ENCODE measurements at regions not wholly inside any gene's neighbourhood (a gene's known extent, or its start where the extent isn't known, plus 50 kb on each side); places are given as distances from the start of the nearest gene placed in this dataset.
A peak's percentile ranks its signal among the peaks of the same experiment; 100 is the strongest.

GRCh38 chr6:85078058-85078457, 313.7 kb upstream of the TBX18 start (continued):
- TF ChIP-seq ZNF221 (tag by site-specific recombination; IDR thresholded peaks at IDR 0.05; ENCODE audit: borderline replicate concordance) = no peak
- peak; percentile 90 for TF ChIP-seq PRDM6 (tag by site-specific recombination; IDR thresholded peaks at IDR 0.05)
- TF ChIP-seq ZNF513 (tag by site-specific recombination; IDR thresholded peaks at IDR 0.05) = peak; percentile 37; the same call in 1 of the 2 replicates
- TF ChIP-seq OVOL3 (tag by site-specific recombination; IDR thresholded peaks at IDR 0.05) = 0 out of 2 replicates have a peak, but pooled peaks have one; percentile 50
- TF ChIP-seq ZBTB49 (tag by site-specific recombination; IDR thresholded peaks at IDR 0.05; ENCODE audit: low read depth) = no peak
- TF ChIP-seq ZNF76 (tag by site-specific recombination; IDR thresholded peaks at IDR 0.05; ENCODE audit: borderline replicate concordance, low read depth) = no peak
- no peak for TF ChIP-seq ZNF354C (tag by site-specific recombination; IDR thresholded peaks at IDR 0.05; ENCODE audit: borderline replicate concordance, low read depth)
- peak; percentile 86 for TF ChIP-seq SP7 (tag by site-specific recombination; IDR thresholded peaks at IDR 0.05)
- TF ChIP-seq EGR2 (tag by site-specific recombination; IDR thresholded peaks at IDR 0.05; ENCODE audit: low read depth) = no peak
- peak; percentile 88 for TF ChIP-seq MZF1 (tag by site-specific recombination; IDR thresholded peaks at IDR 0.05; ENCODE audit: borderline replicate concordance)
- TF ChIP-seq YY1 (tag by site-specific recombination; IDR thresholded peaks at IDR 0.05) = no peak
- no peak for TF ChIP-seq ZNF707 (tag by site-specific recombination; IDR thresholded peaks at IDR 0.05)
- TF ChIP-seq ZBTB11 (tag by site-specific recombination; conservative IDR thresholded peaks at IDR 0.05; ENCODE audit: low read depth) = no peak
- TF ChIP-seq ZNF768 (tag by site-specific recombination; IDR thresholded peaks at IDR 0.05) = no peak
- TF ChIP-seq ZNF626 (tag by site-specific recombination; IDR thresholded peaks at IDR 0.05) = no peak
- TF ChIP-seq KLF8 (tag by site-specific recombination; IDR thresholded peaks at IDR 0.05) = peak; percentile 53
- no peak for TF ChIP-seq ZNF704 (tag by site-specific recombination; IDR thresholded peaks at IDR 0.05)
- peak; percentile 61; the same call in 1 of the 2 replicates for TF ChIP-seq ZNF394 (tag by site-specific recombination; IDR thresholded peaks at IDR 0.05; ENCODE audit: borderline replicate concordance)
- no peak for TF ChIP-seq ZNF341 (tag by site-specific recombination; IDR thresholded peaks at IDR 0.05; ENCODE audit: low read depth)
- no peak for TF ChIP-seq SALL2 (tag by site-specific recombination; IDR thresholded peaks at IDR 0.05; ENCODE audit: borderline replicate concordance)
- no peak; the same call in 1 of the 2 replicates for TF ChIP-seq ZNF558 (tag by site-specific recombination; IDR thresholded peaks at IDR 0.05)
- TF ChIP-seq PBX3 (CRISPR knock-in tag; IDR thresholded peaks at IDR 0.05) = no peak
- no peak for TF ChIP-seq ZNF530 (tag by site-specific recombination; IDR thresholded peaks at IDR 0.05; ENCODE audit: low read depth)
- no peak for TF ChIP-seq ZNF585B (tag by site-specific recombination; IDR thresholded peaks at IDR 0.05)
- TF ChIP-seq ZNF274 (IDR thresholded peaks at IDR 0.05; ENCODE audit: low read length) = no peak
- TF ChIP-seq ZNF274 (tag by site-specific recombination; IDR thresholded peaks at IDR 0.05; ENCODE audit: borderline replicate concordance) = no peak
- no peak for TF ChIP-seq ZFHX2 (tag by site-specific recombination; conservative IDR thresholded peaks at IDR 0.05)
- no peak for TF ChIP-seq ZNF404 (tag by site-specific recombination; IDR thresholded peaks at IDR 0.05)
- TF ChIP-seq ZNF664 (tag by site-specific recombination; IDR thresholded peaks at IDR 0.05) = no peak
- no peak for TF ChIP-seq ZNF324 (tag by site-specific recombination; IDR thresholded peaks at IDR 0.05)
